AG04450 (cell line): ENCODE measurements at regions not wholly inside any gene's neighbourhood (a gene's known extent, or its start where the extent isn't known, plus 50 kb on each side); places are given as distances from the start of the nearest gene placed in this dataset.

Experiments
- CTCF ChIA-PET: fragments of 300-600, 350-600 bp; formaldehyde crosslinking; extraction: SDS; loops from one replicate; lab custom pipeline; 2022; ENCODE audit warnings: antibody characterized with exemption, inconsistent platforms; lab: Charles Lee
- POLR2A ChIA-PET: fragments of 350-600 bp; formaldehyde crosslinking; extraction: SDS; loops from one replicate; lab custom pipeline; 2021; ENCODE audit warnings: antibody characterized with exemption, inconsistent platforms; lab: Yijun Ruan, JAX
- DNase-seq: peaks from one replicate; pipeline ENCODE4 v3.0.0-alpha.2; 2011; ENCODE audit warnings: low read depth, low spot score
- H3K27ac ChIP-seq: one replicate; pipeline ENCODE4 v1.5.1; 2012; ENCODE audit warnings: low read depth, low read length, control low read depth
- H3K27me3 ChIP-seq: one replicate; pipeline ENCODE4 v1.6.0; 2012; ENCODE audit warnings: low read length; ENCODE audit not compliant: control insufficient read depth, insufficient read depth
- H3K4me3 ChIP-seq: 2 replicates; pipeline ENCODE4 v1.5.1; 2011; ENCODE audit warnings: mild to moderate bottlenecking, low read depth, low read length, control low read depth
- H3K9me3 ChIP-seq: 2 replicates; pipeline ENCODE4 v1.5.1; 2012; ENCODE audit warnings: low read length; ENCODE audit not compliant: control insufficient read depth, insufficient read depth
- TF ChIP-seq, protein P1 (sequence below): IDR thresholded peaks from 2 replicates; pipeline ENCODE4 v1.5.1; 2011; ENCODE audit warnings: low read depth, low read length, control low read depth, inconsistent platforms

DNA sequence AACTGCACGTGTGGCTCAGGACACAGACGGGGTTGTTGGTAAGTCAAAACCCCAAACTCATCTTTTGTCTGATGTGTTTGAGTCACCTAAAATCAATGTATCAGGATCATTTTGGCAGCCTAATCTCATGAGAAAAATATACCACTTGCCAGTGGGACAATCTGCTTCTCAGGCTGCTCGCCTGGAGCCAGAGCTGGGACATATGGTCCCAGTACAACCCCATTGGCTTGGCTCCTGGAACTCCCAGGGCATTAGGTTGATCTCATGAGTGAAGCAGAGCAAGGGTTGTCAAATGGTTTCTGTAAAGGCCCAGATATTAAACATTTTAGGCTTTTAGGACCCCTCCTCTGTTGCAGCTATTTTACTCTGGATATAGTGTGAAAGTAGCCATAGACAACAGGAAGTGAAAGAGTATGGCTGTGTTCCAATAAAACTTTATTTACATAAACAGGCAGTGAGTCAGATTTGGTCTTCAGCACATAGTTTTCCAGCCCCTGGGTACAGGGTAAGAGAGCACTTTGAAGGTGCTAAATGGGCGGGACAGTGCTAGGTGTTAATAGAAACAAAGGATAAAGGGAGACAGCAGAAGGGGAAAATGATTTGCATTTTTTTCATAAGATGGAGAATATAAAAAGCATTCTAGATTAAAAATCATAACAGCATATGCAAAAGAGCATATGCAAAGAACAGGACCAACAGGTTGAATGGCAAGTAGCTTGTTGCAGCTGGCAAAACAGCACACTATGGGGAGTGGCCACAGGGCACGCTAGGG lies 290.8 kb downstream of the KCNS3 start:
- H3K27ac ChIP-seq: no peak overlapping the region
- no peak overlapping the region for H3K4me3 ChIP-seq
- H3K27me3 ChIP-seq: no peaks in the 10 kb centered on the region
- TF ChIP-seq, protein P1, sequence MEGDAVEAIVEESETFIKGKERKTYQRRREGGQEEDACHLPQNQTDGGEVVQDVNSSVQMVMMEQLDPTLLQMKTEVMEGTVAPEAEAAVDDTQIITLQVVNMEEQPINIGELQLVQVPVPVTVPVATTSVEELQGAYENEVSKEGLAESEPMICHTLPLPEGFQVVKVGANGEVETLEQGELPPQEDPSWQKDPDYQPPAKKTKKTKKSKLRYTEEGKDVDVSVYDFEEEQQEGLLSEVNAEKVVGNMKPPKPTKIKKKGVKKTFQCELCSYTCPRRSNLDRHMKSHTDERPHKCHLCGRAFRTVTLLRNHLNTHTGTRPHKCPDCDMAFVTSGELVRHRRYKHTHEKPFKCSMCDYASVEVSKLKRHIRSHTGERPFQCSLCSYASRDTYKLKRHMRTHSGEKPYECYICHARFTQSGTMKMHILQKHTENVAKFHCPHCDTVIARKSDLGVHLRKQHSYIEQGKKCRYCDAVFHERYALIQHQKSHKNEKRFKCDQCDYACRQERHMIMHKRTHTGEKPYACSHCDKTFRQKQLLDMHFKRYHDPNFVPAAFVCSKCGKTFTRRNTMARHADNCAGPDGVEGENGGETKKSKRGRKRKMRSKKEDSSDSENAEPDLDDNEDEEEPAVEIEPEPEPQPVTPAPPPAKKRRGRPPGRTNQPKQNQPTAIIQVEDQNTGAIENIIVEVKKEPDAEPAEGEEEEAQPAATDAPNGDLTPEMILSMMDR: no peak
- DNase-seq: no peak
- POLR2A ChIA-PET: no interaction called here
- H3K9me3 ChIP-seq: no peaks in the 10 kb centered on the region
- CTCF ChIA-PET: interaction anchor here (1.6 to 1.9 kb wide), 2 partner anchors 19 to 317 kb away, joined by 4 to 6 read pairs; no protein-coding TSS in a partner anchor

DNA sequence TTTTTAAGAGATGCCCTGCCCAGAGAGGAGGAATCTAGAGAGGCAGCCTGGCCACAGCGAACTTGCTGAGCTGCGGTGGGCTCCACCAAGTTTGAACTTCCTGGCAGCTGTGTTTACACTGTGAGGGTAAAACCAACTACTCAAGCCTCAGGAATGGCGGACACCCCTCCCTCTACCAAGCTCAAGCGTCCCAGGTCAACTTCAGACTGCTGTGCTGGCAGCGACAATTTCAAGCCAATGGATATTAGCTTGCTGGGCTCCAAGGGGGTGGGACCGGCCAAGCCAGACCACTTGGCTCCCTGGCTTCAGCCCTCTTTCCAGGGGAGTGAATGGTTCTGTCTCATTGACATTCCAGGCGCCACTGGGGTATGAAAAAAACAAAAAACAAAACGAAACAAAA lies 289.4 kb downstream of the KCNS3 start:
- ChIA-PET POLR2A (no interaction called here), CTCF (interaction anchor here (0.8 to 1.6 kb wide), 2 partner anchors 18 to 316 kb away, joined by 3 to 4 read pairs; no protein-coding TSS in a partner anchor)
- no peak for DNase-seq
- Histone ChIP-seq H3K9me3 (no peaks in the 10 kb centered on the region), H3K27ac (no peak overlapping the region), H3K27me3 (no peaks in the 10 kb centered on the region), H3K4me3 (no peak overlapping the region)
- TF ChIP-seq, protein P1: no peak

DNA sequence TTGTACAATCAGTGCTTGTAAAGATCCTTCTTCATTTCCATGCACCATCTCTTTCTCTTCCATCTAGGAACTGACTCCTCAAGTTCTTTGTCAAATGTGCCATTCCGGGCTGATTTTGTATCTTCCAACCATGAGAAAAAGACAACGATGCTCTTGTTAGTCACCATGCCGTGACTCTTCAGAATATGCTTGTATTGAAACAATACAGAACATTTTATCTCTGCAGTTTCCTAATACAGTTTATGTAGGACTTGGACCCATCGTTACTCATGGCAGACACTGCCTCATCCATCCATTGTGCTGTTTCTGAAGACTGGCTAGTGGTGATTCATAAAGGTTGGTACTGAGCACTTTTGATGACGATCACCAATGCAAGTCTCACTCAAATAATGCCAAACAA lies 283.2 kb downstream of the KCNS3 start:
- no peak overlapping the region for H3K27ac ChIP-seq
- ChIA-PET CTCF (interaction anchor here (3.6 kb wide), 1 partner anchor 12 kb away, joined by 32 read pairs; no protein-coding TSS in a partner anchor), POLR2A (no interaction called here)
- no peaks in the 10 kb centered on the region for H3K9me3 ChIP-seq
- no peak overlapping the region for H3K4me3 ChIP-seq
- TF ChIP-seq, protein P1: no peak
- no peak for DNase-seq
- H3K27me3 ChIP-seq: no peaks in the 10 kb centered on the region

DNA sequence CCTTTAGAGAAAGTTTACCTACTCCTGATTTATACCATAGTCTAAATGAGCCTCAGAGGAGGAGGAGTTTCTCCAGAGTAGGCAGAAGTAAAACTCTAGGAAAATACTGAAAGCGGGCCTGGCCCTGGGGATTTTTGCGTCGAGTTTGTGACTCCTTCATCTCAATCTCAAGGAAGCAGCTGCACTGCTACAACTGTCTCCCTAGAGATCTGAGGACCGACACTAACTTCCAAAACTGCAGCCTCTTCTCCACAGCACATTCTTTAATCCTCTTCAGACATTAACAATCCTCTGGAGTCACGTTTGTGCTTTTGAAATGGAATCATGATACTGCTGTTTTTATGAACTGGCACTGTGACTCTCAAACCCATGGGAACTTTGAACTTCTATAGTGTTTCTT lies 281.4 kb downstream of the KCNS3 start:
- Histone ChIP-seq H3K9me3 (no peaks in the 10 kb centered on the region), H3K27ac (no peak overlapping the region), H3K4me3 (no peak overlapping the region), H3K27me3 (peaks cover 2% of the 10 kb centered on the region)
- TF ChIP-seq, protein P1: no peak
- DNase-seq: no peak
- CTCF ChIA-PET: interaction anchor here (1.0 to 3.6 kb wide), 2 partner anchors 10 to 19 kb away, joined by 3 to 32 read pairs; no protein-coding TSS in a partner anchor
- POLR2A ChIA-PET: no interaction called here

DNA sequence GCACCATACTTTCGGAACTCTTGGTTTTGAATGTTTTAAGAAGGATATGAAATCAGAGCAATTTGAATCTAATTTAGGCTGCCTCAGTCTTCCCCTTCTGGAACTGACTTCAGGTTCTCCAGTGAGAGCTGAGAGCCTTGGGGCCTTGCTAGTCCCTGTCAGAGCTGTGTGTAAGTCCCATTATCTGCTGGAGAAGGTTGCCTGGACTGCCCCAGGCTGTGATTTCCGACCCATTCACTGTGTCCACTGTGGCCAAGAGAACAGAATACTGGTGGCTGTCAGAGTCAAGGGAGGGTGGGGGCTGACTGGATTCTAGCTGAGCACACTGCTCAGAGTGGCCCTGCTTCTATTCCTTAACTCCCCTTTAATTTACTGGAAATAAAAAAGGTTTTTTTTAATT lies 278.0 kb downstream of the KCNS3 start:
- Histone ChIP-seq H3K27me3 (peaks cover 5% of the 10 kb centered on the region), H3K27ac (no peak overlapping the region), H3K4me3 (no peak overlapping the region), H3K9me3 (no peaks in the 10 kb centered on the region)
- TF ChIP-seq, protein P1: no peak
- DNase-seq: no peak
- ChIA-PET POLR2A (no interaction called here), CTCF (interaction anchor here (0.7 to 1.0 kb wide), 2 partner anchors 9 to 94 kb away, joined by 3 read pairs; no protein-coding TSS in a partner anchor)
